ENCODE measurements at regions not wholly inside any gene's neighbourhood (a gene's known extent, or its start where the extent isn't known, plus 50 kb on each side); places are given as distances from the start of the nearest gene placed in this dataset.

- DNase-seq (ENCODE audit: low read depth, low spot score) = no peak
- Histone ChIP-seq H3K9me3 (ENCODE audit: control insufficient read depth, insufficient read depth, low read length) (no peaks in the 10 kb centered on the region), H3K27ac (ENCODE audit: low read depth, low read length) (no peak overlapping the region), H3K27me3 (ENCODE audit: control insufficient read depth, insufficient read depth, low read length) (no peaks in the 10 kb centered on the region), H3K4me3 (ENCODE audit: low read depth, low read length) (no peak overlapping the region)
- no peak for TF ChIP-seq CTCF (IDR thresholded peaks at IDR 0.05; ENCODE audit: low read depth, low read length)
- ChIA-PET CTCF (no interaction called here), POLR2A (no interaction called here)
Measured at GRCh38 chr6:53974941-53975340, 136.3 kb upstream of the MLIP start.

- ChIA-PET CTCF (interaction anchor here (0.6 to 0.7 kb wide), 7 partner anchors 20 to 1287 kb away, joined by 3 to 10 read pairs (median 4); no protein-coding TSS in a partner anchor), POLR2A (no interaction called here)
- DNase-seq (ENCODE audit: low read depth, low spot score) = no peak
- Histone ChIP-seq H3K27ac (ENCODE audit: low read depth, low read length) (no peak overlapping the region), H3K4me3 (ENCODE audit: low read depth, low read length) (no peak overlapping the region), H3K27me3 (ENCODE audit: control insufficient read depth, insufficient read depth, low read length) (no peaks in the 10 kb centered on the region), H3K9me3 (ENCODE audit: control insufficient read depth, insufficient read depth, low read length) (no peaks in the 10 kb centered on the region)
- TF ChIP-seq CTCF (IDR thresholded peaks at IDR 0.05; ENCODE audit: low read depth, low read length) = no peak
Measured at GRCh38 chr6:53975941-53976615, 135.2 kb upstream of the MLIP start.

GRCh38 chr6:53977551-53977950 is 133.7 kb upstream of the MLIP start:
- CTCF ChIA-PET = interaction anchor here (0.8 to 1.0 kb wide), 2 partner anchors 26 to 227 kb away, joined by 3 read pairs; no protein-coding TSS in a partner anchor

GRCh38 chr6:53979468-53980067 is 131.7 kb upstream of the MLIP start:
- POLR2A ChIA-PET = no interaction called here
- no peak for DNase-seq (ENCODE audit: low read depth, low spot score)
- CTCF ChIA-PET = no interaction called here
- TF ChIP-seq CTCF (IDR thresholded peaks at IDR 0.05; ENCODE audit: low read depth, low read length) = peak; percentile 85
- H3K4me3 ChIP-seq (ENCODE audit: low read depth, low read length) = no peak overlapping the region
- no peaks in the 10 kb centered on the region for H3K27me3 ChIP-seq (ENCODE audit: control insufficient read depth, insufficient read depth, low read length)
- H3K9me3 ChIP-seq (ENCODE audit: control insufficient read depth, insufficient read depth, low read length) = no peaks in the 10 kb centered on the region
- no peak overlapping the region for H3K27ac ChIP-seq (ENCODE audit: low read depth, low read length)

More at GRCh38 chr6:53977551-53977950, 133.7 kb upstream of the MLIP start:
- POLR2A ChIA-PET = no interaction called here
- no peak overlapping the region for H3K27ac ChIP-seq (ENCODE audit: low read depth, low read length)
- no peaks in the 10 kb centered on the region for H3K9me3 ChIP-seq (ENCODE audit: control insufficient read depth, insufficient read depth, low read length)
- H3K27me3 ChIP-seq (ENCODE audit: control insufficient read depth, insufficient read depth, low read length) = no peaks in the 10 kb centered on the region
- H3K4me3 ChIP-seq (ENCODE audit: low read depth, low read length) = no peak overlapping the region
- DNase-seq (ENCODE audit: low read depth, low spot score) = no peak
- TF ChIP-seq CTCF (IDR thresholded peaks at IDR 0.05; ENCODE audit: low read depth, low read length) = no peak

GRCh38 chr6:53982366-53983050 is 128.7 kb upstream of the MLIP start:
- no peak overlapping the region for H3K4me3 ChIP-seq (ENCODE audit: low read depth, low read length)
- H3K9me3 ChIP-seq (ENCODE audit: control insufficient read depth, insufficient read depth, low read length) = no peaks in the 10 kb centered on the region
- no peaks in the 10 kb centered on the region for H3K27me3 ChIP-seq (ENCODE audit: control insufficient read depth, insufficient read depth, low read length)
- POLR2A ChIA-PET = no interaction called here
- CTCF ChIA-PET = interaction anchor here (0.6 kb wide), 1 partner anchor 1049 kb away, joined by 3 read pairs; no protein-coding TSS in a partner anchor
- TF ChIP-seq CTCF (IDR thresholded peaks at IDR 0.05; ENCODE audit: low read depth, low read length) = no peak
- DNase-seq (ENCODE audit: low read depth, low spot score) = no peak
- no peak overlapping the region for H3K27ac ChIP-seq (ENCODE audit: low read depth, low read length)
